Retina (tissue), 1 donor: ENCODE measurements at regions not wholly inside any gene's neighbourhood (a gene's known extent, or its start where the extent isn't known, plus 50 kb on each side); places are given as distances from the start of the nearest gene placed in this dataset.

ENCODE experiments used
- DNase-seq: peaks from one replicate; pipeline ENCODE4 v3.0.0-alpha.2; 2016

DNA sequence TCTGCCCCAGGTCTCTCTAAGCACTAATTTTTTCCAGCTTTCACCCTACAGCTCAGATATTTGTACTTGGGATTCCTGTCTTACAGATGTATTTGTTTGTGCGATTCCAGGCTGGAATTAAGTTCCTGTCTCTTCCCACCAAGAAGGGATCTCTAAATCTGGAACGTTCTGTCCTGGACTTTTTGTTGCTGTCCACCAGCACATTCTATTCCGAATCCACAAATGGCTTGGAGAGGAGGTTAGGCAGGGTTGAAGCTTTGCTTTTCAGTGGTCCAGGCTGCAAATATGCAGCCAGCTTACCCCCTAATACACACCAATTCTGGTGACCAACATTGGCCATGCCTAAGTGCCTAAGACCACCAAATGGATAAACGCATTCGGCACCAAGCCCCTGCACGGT is 315.0 kb downstream of the TNS1 start:
- DNase-seq, result no peak

DNA sequence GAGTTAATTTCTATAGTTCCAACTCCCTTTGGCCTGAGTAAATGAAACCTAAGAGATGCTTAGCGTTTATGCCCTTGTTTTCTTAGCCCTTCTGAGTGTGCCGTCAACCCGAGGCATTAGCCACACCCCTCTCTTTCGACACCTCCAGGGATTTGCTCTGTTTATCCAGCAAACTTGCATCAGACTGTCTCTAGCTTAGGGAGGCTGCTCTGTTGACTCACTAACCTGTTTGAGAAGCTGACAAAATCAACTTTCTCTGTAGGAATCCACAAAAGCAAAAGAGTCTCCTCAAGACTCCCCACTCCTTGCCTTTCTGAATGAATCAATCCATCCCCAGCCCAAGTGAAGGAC is 317.6 kb downstream of the TNS1 start:
- no peak for DNase-seq

DNA sequence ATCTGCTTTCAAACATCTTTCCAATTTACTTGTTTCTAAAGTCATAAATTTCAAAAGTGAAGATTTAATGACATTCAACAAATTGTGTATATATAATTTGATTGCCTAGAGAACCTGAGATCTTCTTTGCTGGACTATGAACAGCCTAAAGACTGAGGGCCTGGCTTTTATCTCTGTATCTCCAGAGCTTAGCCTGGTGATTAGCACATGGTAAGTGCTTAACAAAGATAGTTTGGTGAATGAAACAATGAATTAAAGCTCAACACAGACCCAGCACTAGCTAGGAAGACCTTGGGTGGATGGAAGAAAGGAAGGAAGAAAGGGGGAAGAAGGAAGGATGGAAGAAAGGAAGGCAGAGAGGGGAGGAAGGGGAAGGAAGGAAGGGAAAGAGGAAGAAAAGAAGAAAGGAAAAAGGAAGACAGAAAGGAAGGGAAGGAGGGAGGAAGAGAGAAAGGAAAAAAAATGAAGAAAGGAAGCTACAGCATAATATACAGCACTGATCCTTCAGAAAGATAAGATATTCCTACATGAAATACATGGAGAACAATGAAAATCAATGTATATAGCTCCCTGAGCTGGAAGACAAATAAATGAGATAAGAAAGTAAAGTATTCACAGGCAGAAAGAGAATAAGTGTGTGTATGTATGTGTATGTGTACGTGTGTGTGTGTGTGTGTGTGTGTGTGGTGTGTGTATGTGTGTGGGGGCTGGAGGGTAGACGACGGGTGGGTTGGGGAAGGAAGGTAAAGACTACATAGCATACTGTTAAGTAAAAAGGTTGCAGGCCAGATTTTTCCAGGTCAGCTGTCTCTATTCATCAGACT is 318.2 kb downstream of the TNS1 start:
- DNase-seq, result no peak

DNA sequence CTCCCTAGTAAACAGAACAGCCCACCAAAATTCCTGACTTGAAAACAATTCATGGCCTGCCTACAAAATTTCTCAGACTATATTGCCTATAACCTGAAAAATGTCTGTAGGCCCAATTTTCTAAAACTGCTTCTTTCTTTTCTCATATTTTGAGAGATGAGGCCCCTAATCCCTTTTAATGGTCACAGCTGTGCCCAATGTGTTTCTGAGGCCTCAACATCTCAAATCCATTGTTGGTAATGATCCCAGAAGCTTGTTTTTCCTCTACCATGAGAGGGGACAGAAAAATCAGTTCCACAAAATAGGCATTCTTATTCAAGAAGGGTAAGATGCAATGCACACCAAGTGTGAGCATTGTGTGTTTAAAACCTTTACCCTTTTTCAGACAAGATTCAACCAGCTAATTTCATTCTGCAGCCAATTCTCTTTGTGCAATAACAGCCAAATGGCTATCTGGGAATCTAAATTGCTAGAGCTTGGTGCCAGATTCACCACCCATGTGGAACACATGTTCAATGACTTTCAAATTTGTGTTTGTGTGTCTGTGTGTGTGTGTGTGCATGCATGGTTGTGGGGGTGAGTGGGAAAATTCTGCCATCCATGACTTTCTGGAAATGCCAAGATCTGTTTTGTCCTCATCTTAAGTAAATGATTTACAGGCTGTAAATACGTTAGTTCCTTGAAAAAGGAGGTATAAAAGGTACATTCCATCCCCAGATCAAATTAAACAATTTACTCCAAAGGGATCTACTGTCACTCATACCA is 319.5 kb downstream of the TNS1 start:
- no peak for DNase-seq

DNA sequence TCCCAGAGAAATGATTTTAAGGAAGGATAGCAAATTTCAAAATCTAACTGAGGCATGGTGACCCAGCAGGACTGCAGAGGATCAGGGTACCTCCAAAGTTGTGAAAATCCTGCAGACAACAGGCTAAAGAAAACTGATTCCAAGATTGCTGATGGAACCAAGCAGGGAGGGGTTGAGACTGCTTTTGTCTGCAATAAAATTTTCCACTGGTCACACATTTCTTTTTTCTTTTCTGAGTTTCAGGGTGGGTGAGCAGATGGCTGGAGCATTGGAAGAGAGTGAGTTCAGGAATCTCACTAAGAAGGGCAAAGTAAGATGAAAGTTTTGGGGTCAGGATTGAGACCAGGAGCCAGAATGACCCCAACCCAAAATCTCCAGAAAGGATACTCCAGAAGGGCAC is 321.0 kb downstream of the TNS1 start:
- no peak for DNase-seq

DNA sequence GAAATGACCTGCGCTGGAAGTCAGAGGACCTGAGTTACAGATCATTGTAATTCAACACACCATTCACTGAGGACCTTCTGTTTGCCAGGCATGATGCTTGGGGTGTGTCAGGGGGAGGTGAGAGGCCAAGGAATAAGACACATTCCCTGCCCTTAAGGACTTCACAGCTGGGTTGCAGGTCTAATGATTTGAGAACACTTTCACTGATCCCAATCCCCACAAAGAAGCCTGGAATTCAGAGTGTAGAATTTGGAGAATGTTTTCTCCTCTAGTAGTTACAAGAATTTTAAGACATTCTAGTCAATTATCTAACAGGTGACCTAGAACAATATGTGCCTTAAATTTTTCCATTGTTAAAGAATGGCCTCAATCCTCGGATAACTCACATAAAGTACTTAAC is 322.4 kb downstream of the TNS1 start:
- no peak for DNase-seq

DNA sequence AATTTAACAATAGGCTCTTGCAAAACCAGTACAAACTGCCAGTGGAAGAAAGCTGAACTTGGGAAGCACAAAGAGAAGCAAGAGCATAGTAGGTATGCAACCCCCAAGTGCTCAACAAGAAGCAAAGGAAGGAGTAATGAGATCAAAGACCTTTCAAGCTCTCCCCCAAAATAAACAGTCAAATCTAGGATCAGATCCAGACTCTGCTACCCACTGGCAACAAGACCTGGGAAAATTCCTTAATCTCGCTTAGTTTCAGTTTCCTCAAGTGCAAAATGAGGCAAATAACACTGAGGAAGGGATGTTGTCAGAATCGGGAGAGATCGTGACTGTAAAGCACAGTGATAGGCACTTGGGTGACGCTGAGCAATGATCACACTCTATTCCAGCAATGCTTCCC is 329.2 kb downstream of the TNS1 start:
- DNase-seq, result no peak

DNA sequence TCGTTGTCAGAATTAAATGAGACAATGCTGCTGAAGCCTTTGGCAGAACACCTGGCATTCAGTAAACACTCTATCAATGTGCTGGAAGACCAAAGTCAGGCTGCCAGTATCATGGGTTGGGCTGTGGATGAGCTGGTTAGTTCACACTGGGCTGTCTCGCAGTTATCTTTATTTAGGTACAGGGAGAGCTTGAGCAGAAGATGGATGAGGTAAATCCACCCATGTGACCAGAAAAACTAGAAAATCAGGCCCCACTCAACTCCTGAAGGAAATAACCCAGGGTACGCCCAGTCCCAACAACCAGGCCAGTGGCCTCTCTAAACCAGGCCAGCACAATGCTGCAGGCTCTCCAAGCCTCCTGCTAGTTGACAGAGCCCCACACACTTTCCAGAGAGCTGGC is 330.3 kb downstream of the TNS1 start:
- no peak for DNase-seq

DNA sequence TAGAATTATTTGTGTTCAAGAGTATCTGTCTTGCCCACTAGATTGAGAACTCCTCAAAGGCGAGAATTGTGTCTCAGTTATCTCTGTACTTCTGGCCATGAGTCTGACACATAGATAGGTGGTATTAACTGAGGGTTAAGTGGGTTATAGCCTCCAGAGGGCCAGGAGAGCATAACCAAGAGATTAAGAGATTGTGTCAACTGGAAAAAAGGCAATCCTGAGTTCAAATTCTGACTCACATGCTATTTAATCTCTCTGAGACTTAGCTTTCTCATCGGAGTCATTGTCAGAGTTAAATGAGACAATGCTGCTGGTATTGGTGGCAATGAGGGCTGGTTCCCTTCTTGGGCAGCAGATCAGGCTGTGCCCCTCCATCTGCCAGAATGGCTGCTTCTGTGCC is 330.9 kb downstream of the TNS1 start:
- DNase-seq, result no peak

DNA sequence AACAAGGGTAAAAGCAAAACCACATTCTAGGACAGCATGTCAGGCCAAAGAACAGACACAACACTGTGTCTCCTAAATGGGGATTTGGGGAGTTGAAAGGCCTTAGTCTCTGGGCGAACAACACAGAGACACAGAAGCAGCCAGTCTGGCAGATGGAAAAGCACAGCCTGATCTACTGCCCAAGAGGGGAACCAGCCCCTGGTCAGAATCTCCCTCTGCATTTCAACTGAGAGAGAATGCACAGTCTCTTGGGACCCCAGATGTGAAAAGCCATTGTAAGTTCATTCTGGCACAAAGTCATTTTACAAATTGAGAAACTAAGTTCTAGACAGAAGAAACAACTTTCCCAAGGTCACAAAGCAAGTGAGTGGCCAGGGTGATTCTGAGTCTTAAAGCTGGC is 331.7 kb downstream of the TNS1 start:
- DNase-seq, result no peak

DNA sequence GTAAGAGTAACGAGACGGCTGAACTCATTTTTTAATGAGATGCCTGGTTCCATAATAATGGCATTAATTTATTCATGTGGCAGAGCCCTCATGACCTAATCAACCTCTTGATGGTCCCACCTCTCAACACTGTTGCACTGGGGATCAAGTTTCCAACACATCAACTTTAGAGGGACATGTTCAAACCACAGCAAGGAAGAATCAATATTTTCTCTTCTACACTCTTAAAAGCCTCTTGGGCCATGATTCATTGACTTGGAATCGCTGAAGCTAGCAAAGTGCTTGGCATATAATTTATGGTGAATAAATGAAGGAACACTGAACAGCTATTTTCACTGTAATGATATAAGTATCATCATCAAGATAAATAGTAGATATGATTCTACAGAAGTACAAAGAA is 333.0 kb downstream of the TNS1 start:
- no peak for DNase-seq

DNA sequence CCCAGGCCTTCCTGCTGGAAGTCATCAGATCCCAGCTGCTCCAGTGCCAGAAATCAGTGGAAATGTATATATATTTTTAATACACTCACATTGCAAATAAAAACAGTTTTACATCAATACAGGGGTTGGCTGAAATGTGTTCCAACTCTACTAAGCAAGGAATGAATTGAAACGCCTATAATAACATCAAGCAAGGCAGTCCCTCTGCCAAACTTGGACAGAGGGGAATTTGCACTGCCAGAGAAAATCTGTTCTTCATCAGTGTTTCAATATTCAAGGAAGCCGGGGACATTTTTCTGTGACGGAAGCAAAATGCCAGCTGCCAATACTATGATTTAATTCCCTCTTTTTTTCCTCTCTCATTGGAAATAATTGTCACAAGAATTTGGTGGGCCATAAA is 335.3 kb downstream of the TNS1 start:
- no peak for DNase-seq

DNA sequence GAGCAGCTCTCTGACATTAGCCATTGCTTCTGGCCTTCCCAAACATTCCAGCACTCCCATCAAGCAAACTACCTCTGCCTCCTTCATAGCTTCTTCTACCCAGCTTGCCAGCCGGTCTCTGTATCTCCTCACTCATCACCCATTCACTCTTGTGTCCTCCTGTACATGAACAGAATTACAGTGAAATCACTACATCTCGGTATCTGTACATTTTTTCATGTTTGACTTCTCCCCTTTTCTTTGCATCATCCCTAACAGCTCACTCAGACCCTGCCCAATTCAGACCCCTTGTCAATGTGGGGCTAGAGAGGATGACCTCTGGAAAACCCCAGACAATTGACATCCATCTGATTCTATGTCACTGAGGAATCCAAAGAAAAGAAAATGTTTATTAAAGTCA is 335.8 kb downstream of the TNS1 start:
- no peak for DNase-seq

DNA sequence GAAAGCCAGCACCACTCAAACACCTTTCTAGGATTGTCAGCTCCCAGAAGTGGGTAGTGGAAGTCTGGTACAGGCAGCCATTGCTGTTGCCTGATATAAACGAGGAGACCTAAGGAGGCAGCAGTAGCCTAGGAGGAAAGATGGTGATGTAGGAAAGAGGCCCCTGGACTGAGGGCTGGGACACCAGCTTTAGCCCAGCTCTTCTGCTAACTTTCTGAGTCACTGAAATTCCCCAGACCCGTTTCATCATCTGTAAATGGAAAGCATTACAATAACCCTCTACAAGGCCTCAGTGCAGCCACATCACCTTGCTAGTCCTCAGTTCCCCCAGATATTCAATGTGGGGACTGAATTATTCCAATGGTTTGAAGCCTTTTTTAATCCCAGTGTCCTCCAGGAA is 336.5 kb downstream of the TNS1 start:
- DNase-seq, result no peak

DNA sequence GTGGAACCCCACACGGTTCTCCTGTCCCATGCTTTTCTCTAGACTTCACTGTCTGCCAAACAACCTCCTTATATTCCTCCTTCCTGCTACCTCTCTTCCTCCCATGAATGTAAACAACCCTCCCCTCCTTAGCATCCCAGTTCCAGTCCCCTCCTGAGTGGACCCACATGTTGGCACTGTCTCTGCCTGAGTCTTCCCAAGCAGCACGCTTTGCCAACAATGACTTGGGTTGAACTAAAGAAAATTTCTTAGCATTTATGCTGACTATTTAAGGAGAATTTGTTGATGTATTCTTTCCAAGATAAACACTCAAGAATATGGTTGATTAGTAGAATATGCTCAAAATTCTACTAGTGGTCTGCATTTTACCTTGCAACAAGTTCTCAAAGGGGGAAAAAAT is 338.0 kb downstream of the TNS1 start:
- no peak for DNase-seq

DNA sequence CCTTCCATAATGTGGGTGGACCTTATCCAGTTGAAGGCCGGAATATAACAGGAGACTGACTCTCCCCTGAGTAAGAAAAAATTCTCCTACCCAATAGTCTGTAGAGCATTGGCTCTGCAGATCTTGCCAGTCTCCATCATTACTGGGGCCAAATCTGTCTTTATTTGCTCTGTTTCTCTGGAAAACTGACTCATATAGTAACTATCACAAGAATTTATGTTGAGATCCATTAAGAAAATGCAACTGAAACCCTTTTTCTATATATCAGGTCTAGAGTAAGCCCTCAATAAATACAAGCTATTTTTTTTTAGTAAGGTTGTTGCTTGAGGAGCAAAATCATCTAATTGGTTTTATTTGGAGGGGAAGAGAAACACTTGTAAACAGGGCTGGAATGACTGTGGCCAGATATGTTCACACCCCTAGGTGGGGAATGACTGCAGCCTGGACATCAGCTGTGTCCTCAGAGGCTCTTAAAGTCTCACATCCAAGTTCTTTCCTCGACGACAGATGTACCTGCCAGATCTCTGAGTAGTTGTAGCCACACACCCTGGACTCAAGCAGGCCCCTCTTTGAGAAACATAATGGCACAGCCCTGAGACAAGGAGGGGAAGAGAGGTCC is 339.7 kb downstream of the TNS1 start:
- DNase-seq, result no peak

DNA sequence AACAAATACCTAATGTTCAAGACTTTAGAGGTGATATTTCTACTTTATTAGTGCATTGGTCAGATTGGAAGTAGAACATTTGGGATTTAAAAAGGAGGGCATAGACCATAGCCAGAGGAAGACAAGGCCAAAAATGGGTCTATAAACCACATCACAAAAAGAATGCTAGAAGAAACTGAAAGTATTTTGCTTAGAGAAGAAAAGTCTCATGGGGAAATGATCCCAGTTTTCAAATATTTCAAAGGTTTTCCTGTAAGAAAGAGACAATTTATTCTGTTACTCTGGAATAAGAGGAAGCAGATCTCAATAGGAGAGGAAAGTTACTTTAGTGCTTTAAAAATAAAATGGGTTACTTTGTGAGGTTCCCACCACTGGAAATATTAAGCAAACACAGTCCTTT is 341.4 kb downstream of the TNS1 start:
- no peak for DNase-seq

DNA sequence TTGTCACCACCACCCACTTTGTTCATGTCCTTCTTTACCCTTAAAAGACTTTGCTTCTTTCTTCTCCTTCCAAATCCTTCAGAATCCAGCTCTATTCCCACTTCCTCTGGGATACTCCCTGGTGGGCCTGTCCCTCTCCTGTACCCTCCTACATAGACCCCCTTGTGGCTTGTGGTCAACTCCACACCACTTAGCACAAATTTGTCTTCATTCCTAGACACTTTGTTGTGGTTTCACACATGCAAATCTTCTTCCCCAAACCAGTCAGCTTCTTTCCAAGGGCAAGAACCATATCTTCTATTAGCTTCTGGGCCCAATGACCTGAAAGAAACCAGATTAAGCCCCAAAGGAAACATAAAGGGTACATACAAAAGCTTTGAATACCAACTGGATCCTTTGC is 342.4 kb downstream of the TNS1 start:
- DNase-seq, result no peak

DNA sequence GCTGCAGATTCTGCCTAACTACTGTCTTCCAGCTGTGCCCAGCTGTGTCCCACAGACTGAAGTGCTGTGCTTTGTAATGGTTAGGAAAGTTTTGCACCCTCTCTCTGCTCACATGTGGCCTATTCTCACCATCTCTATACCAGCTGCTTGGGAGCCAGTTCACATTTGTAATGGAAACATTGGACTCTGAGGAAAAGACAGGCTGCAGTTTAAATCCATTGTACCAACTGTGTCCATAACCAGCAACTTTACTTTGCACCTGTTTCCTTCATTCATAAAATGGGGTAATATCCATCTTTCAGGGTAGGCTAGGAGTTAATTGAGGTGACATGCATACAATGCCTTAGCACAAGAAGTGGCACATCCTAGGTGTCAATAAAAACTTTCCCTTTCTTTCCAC is 344.0 kb downstream of the TNS1 start:
- no peak for DNase-seq

DNA sequence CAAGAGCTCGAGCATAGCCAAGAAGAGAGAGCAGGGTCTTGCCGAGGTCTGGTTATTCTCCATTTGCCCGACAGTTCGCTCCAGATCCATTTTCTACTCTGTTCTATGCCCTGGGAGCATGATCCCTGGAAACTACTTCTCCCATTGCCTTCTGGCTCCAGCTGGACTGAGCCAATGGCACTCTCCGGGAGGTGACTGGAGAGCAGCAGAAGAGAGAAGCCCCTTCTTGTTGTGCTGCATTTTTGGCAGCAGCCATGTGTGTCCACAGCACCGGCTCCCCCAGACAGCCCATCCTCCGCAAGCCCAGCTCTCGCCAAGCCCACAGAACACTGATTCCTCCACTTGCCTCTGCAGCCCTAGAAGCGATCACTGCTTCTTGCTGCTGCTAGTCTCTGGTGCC is 345.5 kb downstream of the TNS1 start:
- DNase-seq, result no peak

DNA sequence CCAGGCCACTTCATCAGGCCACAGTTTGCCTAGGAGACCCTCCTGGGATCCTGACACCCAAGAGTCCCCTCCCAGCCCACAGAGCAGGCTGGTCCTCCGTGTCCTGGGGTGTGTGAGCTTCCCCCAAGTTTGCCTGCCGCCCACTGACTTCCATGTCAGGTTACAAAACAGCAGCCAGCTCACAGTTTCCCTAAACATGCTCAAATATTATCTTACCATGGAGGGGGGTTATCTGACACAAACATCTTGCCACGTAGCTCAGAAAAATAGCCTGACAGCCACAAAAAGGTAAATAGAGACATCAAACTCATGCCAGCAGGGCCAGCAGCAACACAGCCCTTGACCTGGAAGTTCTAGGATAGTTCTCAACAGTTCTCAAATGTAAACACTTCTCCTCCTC is 346.5 kb downstream of the TNS1 start:
- DNase-seq, result no peak

DNA sequence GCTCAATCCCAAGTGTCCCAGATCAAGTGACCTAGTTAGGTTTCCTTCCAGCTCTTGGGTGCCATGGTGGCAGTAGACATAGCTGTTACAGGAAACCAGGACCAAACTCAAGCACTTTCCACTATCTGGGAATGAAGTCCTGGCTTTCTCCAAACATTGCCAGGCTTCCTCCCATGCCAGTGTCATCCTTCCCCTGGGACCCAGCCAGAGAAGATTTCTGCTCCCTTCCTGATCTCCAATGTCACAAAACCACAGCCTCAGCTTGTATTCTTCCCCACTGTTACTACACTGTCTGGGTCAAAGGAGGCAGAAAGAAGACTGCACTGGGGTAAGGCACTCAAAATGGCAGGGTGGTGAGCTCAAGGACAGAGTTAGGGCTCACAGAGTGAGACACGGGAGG is 347.1 kb downstream of the TNS1 start:
- DNase-seq, result no peak

DNA sequence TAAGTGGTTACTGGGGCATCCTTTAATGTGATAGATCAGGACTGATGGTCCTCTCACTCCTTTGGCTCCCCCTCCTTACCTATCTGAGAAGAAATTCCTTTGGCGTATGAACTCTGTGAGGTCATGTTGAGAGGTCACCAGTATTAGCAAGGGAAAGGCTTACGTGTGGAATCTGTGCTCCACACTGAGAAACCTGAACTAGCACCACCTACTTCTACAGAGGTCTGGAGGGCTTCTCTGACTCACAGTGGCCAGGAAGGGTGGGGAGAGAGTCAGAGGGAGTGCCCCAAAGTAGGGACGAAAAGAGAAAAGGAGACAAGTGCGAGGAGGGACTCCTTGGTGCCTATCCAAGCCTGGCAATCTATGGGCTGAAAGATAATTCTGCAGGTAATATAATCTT is 348.6 kb downstream of the TNS1 start:
- DNase-seq, result no peak
